Neuronal stem cell (in vitro differentiated cells): ENCODE measurements at regions not wholly inside any gene's neighbourhood (a gene's known extent, or its start where the extent isn't known, plus 50 kb on each side); places are given as distances from the start of the nearest gene placed in this dataset.
A peak's percentile ranks its signal among the peaks of the same experiment; 100 is the strongest.
"Not testable (repeated sequence)": the region's sequence is repeated elsewhere in the genome, so short reads cannot be mapped to it uniquely, and the experiment has no call there.

Source experiments
- DNase-seq: peaks from one replicate; pipeline ENCODE4 v3.0.0-alpha.2; 2013; ENCODE audit warnings: low spot score
- H2AFZ ChIP-seq: one replicate; pipeline ENCODE4 v1.6.1; 2013; ENCODE audit warnings: mild to moderate bottlenecking, low read length, inconsistent platforms
- H2AK5ac ChIP-seq: 2 replicates; pipeline ENCODE4 v1.6.1; 2013; ENCODE audit warnings: low read depth, mild to moderate bottlenecking, inconsistent platforms, low read length, moderate library complexity, mixed read lengths
- H2BK120ac ChIP-seq: 2 replicates; pipeline ENCODE4 v1.6.1; 2013; ENCODE audit warnings: low read depth, mild to moderate bottlenecking, inconsistent platforms, low read length, moderate library complexity, mixed read lengths
- H2BK12ac ChIP-seq: one replicate; pipeline ENCODE4 v1.6.1; 2013; ENCODE audit warnings: low read length, inconsistent platforms
- H2BK15ac ChIP-seq: 2 replicates; pipeline ENCODE4 v1.6.1; 2013; ENCODE audit warnings: mild to moderate bottlenecking, low read length, inconsistent platforms, mixed read lengths
- H2BK5ac ChIP-seq: one replicate; pipeline ENCODE4 v1.6.1; 2013; ENCODE audit warnings: inconsistent platforms, mild to moderate bottlenecking, low read length, moderate library complexity
- H3K14ac ChIP-seq: one replicate; pipeline ENCODE4 v1.6.1; 2013; ENCODE audit warnings: low read length, inconsistent platforms
- H3K18ac ChIP-seq: 2 replicates; pipeline ENCODE4 v1.6.1; 2013; ENCODE audit warnings: low read length, inconsistent platforms
- H3K23ac ChIP-seq: 2 replicates; pipeline ENCODE4 v1.6.1; 2013; ENCODE audit warnings: low read depth, mild to moderate bottlenecking, mixed read lengths, low read length, inconsistent platforms; ENCODE audit not compliant: poor library complexity
- H3K27ac ChIP-seq: replicated peaks from 3 replicates; pipeline ENCODE4 v1.5.1; 2013; ENCODE audit warnings: low read length, inconsistent platforms
- H3K27me3 ChIP-seq, 3 experiments: 2 replicates each; pipeline ENCODE4 v1.6.1; 2013; ENCODE audit warnings: low read length in 3 of 3, mild to moderate bottlenecking in 2 of 3, inconsistent platforms in 1 of 3, low read depth in 1 of 3, mixed read lengths in 1 of 3, moderate library complexity in 1 of 3; ENCODE audit not compliant: control insufficient read depth in 3 of 3, insufficient read depth in 3 of 3
- H3K36me3 ChIP-seq, 2 donors: replicated peaks in 1 of 2; 2 replicates each; pipeline ENCODE4 v1.6.1; 2013; ENCODE audit warnings: low read length in 2 of 2; ENCODE audit not compliant: control insufficient read depth in 2 of 2, insufficient read depth in 2 of 2
- H3K4ac ChIP-seq: 2 replicates; pipeline ENCODE4 v1.6.1; 2013; ENCODE audit warnings: inconsistent platforms, mild to moderate bottlenecking, low read length, moderate library complexity
- H3K4me1 ChIP-seq, 2 donors: 1 replicate in 1 of 2; 2 replicates in 1 of 2; pipeline ENCODE4 v1.6.1; 2013; ENCODE audit warnings: low read length in 2 of 2, low read depth in 1 of 2; ENCODE audit not compliant: control insufficient read depth in 2 of 2, insufficient read depth in 1 of 2
- H3K4me2 ChIP-seq: one replicate; pipeline ENCODE4 v1.6.1; 2013; ENCODE audit warnings: mild to moderate bottlenecking, low read length, inconsistent platforms; ENCODE audit not compliant: insufficient read depth, poor library complexity, severe bottlenecking
- H3K4me3 ChIP-seq, 2 donors: 2 replicates each; pipeline ENCODE4 v1.5.1; 2013; ENCODE audit warnings: low read length in 2 of 2, mild to moderate bottlenecking in 2 of 2, inconsistent platforms in 1 of 2, moderate library complexity in 1 of 2
- H3K79me1 ChIP-seq: one replicate; pipeline ENCODE4 v1.6.1; 2013; ENCODE audit warnings: low read depth, mild to moderate bottlenecking, inconsistent platforms, low read length, moderate library complexity
- H3K9ac ChIP-seq: one replicate; pipeline ENCODE4 v1.6.1; 2013; ENCODE audit warnings: mild to moderate bottlenecking, low read depth, low read length, inconsistent platforms; ENCODE audit not compliant: poor library complexity
- H3K9me3 ChIP-seq, 2 donors: replicated peaks in 1 of 2; 2 replicates each; pipeline versions ENCODE3 to v1.6.1; 2013; ENCODE audit warnings: low read length in 2 of 2, mild to moderate bottlenecking in 2 of 2, inconsistent platforms in 1 of 2, low read depth in 1 of 2, mixed read lengths in 1 of 2, moderate library complexity in 1 of 2; ENCODE audit not compliant: control insufficient read depth in 2 of 2, insufficient read depth in 1 of 2
- H4K8ac ChIP-seq: one replicate; pipeline ENCODE4 v1.6.1; 2013; ENCODE audit warnings: low read depth, mild to moderate bottlenecking, inconsistent platforms, low read length, moderate library complexity
- H4K91ac ChIP-seq: one replicate; pipeline ENCODE4 v1.6.1; 2013; ENCODE audit warnings: low read length, low read depth, mild to moderate bottlenecking, inconsistent platforms; ENCODE audit not compliant: poor library complexity
- WGBS, 2 donors: extraction: QIAGEN DNeasy Blood & Tissue Kit; methylation state at CpG; one replicate each; pipeline ENCODE4 v1.1.7; 2013; ENCODE audit warnings: missing lambda C conversion rate in 2 of 2, mixed read lengths in 1 of 2; ENCODE audit not compliant: insufficient read length in 2 of 2, insufficient replicate concordance in 1 of 2; ENCODE audit errors: extremely low coverage in 2 of 2; 5-methylcytosine and 5-hydroxymethylcytosine counted together

GRCh38 chr9:63816751-63817621 is 1468.0 kb downstream of the FOXD4L5 start:
- H3K23ac ChIP-seq, result peak overlapping the region; percentile 56
- no peak overlapping the region for H4K91ac ChIP-seq
- no peak overlapping the region for H2AK5ac ChIP-seq
- H3K27ac ChIP-seq, result no peak overlapping the region
- peak overlapping the region; percentile 77 for H2AFZ ChIP-seq
- H3K36me3 ChIP-seq, result no peaks in the 10 kb centered on the region
- no peak overlapping the region for H2BK12ac ChIP-seq
- peak; percentile 87 for DNase-seq
- peak overlapping the region; percentile 83 for H2BK5ac ChIP-seq
- H3K79me1 ChIP-seq, result peaks cover 4% of the 10 kb centered on the region
- peaks cover 9 to 23% (median 22%) of the 10 kb centered on the region in 3 experiments for H3K27me3 ChIP-seq
- H3K4ac ChIP-seq, result no peak overlapping the region
- H3K14ac ChIP-seq, result no peak overlapping the region
- H3K9me3 ChIP-seq, result peaks cover 6 to 10% of the 10 kb centered on the region in 2 donors
- H3K9ac ChIP-seq, result no peak overlapping the region
- peaks cover 2 to 5% of the 10 kb centered on the region in 2 donors for H3K4me1 ChIP-seq
- H3K18ac ChIP-seq, result peak overlapping the region; percentile 83
- peak overlapping the region; percentile 42 to 64 for H3K4me3 ChIP-seq
- no peak overlapping the region for H2BK120ac ChIP-seq
- no CpG with 5 or more reads among the region's 36 CpGs for WGBS, 2 donors
- peak overlapping the region; percentile 67 for H3K4me2 ChIP-seq
- no peak overlapping the region for H4K8ac ChIP-seq
- no peak overlapping the region for H2BK15ac ChIP-seq

GRCh38 chr9:63814970-63815669 is 1469.9 kb downstream of the FOXD4L5 start:
- not testable (repeated sequence) for H3K9ac ChIP-seq, H4K8ac ChIP-seq, H3K4ac ChIP-seq, H3K23ac ChIP-seq, H3K27ac ChIP-seq, H2BK15ac ChIP-seq, H2AK5ac ChIP-seq, H2BK120ac ChIP-seq, H3K4me2 ChIP-seq, H3K18ac ChIP-seq, H2AFZ ChIP-seq, H3K79me1 ChIP-seq, H3K36me3 ChIP-seq, H2BK12ac ChIP-seq, H2BK5ac ChIP-seq, H3K14ac ChIP-seq, DNase-seq, H3K4me3 ChIP-seq, H3K4me1 ChIP-seq, H4K91ac ChIP-seq
- H3K27me3 ChIP-seq, result peaks cover 9 to 20% (median 20%) of the 10 kb centered on the region in 3 experiments
- no CpG with 5 or more reads among the region's 52 CpGs for WGBS, 2 donors
- peaks cover 6 to 10% of the 10 kb centered on the region in 2 donors for H3K9me3 ChIP-seq

- H4K91ac ChIP-seq, H3K4me2 ChIP-seq, H3K4me1 ChIP-seq, H3K18ac ChIP-seq, H3K27ac ChIP-seq, H2AK5ac ChIP-seq, H2BK15ac ChIP-seq, H3K4me3 ChIP-seq, H4K8ac ChIP-seq, DNase-seq, H3K9ac ChIP-seq, H3K36me3 ChIP-seq, H3K4ac ChIP-seq, H2BK5ac ChIP-seq, H3K14ac ChIP-seq, H2AFZ ChIP-seq, H3K79me1 ChIP-seq, H2BK12ac ChIP-seq, H3K23ac ChIP-seq, H2BK120ac ChIP-seq: not testable (repeated sequence)
- WGBS, 2 donors, result no CpG with 5 or more reads among the region's 39 CpGs
- H3K9me3 ChIP-seq, result peaks cover 6 to 10% of the 10 kb centered on the region in 2 donors
- peaks cover 9 to 20% (median 19%) of the 10 kb centered on the region in 3 experiments for H3K27me3 ChIP-seq
Observed at GRCh38 chr9:63813391-63814021, 1471.5 kb downstream of the FOXD4L5 start.
